ENCODE measurements at regions not wholly inside any gene's neighbourhood (a gene's known extent, or its start where the extent isn't known, plus 50 kb on each side); places are given as distances from the start of the nearest gene placed in this dataset.

GRCh38 chr9:13027879-13028278 lies 251.6 kb downstream of the MPDZ start:
- no peak for TF ChIP-seq PATZ1 (CRISPR knock-in tag; IDR thresholded peaks at IDR 0.05; ENCODE audit: borderline replicate concordance)
- TF ChIP-seq TCF4 (CRISPR knock-in tag; IDR thresholded peaks at IDR 0.05; ENCODE audit: borderline replicate concordance), result no peak
- no peak for TF ChIP-seq ZFP30 (CRISPR knock-in tag; IDR thresholded peaks at IDR 0.05)
- no peak for TF ChIP-seq ZNF70 (CRISPR knock-in tag; IDR thresholded peaks at IDR 0.05)
- TF ChIP-seq SNAI2 (CRISPR knock-in tag; IDR thresholded peaks at IDR 0.05), result no peak
- TF ChIP-seq ZNF565 (CRISPR knock-in tag; conservative IDR thresholded peaks at IDR 0.05; ENCODE audit: low read depth), result no peak
- no peak for TF ChIP-seq GLIS3 (CRISPR knock-in tag; IDR thresholded peaks at IDR 0.05)
- TF ChIP-seq CREB5 (CRISPR knock-in tag; IDR thresholded peaks at IDR 0.05; ENCODE audit: low read depth), result no peak
